NCI-H2227 (cell line): ENCODE measurements at regions not wholly inside any gene's neighbourhood (a gene's known extent, or its start where the extent isn't known, plus 50 kb on each side); places are given as distances from the start of the nearest gene placed in this dataset.
"Not testable (repeated sequence)": the region's sequence is repeated elsewhere in the genome, so short reads cannot be mapped to it uniquely, and the experiment has no call there.

Source experiments
- DNase-seq: peaks from one replicate; lab custom pipeline; 2025; ENCODE audit not compliant: unreplicated experiment; lab: John Stamatoyannopoulos, UW

DNA sequence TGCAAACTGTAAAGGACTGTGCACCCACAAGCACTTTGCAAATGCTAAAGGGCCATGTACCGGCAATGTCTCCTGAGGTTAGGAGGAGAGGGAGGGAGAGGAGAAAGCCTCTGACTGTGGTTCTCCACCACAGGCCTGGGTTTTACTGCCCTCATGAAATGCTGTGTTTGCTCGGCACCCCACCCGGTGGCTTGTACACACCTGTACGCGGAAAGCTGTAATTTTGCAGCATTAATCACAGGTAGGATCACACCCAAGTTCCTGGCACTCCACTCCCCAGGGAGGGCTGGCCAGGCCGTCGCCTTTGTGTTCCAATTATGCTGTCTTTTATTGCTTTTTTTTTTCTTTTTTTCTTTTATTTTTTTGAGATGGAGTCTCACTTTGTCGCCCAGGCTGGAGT lies 78.5 kb upstream of the MYL10 start:
- no peak for DNase-seq

DNA sequence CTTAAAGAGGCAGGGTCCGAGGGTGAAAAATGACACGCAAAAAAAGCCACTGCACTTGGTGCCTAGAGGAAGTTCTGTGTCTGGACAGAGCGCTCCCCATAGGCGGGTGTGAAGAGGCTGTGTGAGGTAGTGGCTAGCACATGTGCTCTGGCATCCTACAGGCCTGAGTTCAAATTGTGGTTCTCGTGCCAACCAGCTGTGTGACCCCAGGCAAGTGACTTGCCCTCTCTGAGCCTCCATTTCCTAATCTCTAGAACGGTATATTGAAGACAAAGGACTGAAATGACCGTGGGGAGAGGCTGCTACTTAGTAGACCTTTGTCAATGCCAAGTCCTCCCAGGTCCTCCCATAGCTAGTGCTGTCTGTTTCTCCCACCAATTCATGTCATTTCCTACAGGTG lies 79.1 kb upstream of the MYL10 start:
- DNase-seq = no peak

DNA sequence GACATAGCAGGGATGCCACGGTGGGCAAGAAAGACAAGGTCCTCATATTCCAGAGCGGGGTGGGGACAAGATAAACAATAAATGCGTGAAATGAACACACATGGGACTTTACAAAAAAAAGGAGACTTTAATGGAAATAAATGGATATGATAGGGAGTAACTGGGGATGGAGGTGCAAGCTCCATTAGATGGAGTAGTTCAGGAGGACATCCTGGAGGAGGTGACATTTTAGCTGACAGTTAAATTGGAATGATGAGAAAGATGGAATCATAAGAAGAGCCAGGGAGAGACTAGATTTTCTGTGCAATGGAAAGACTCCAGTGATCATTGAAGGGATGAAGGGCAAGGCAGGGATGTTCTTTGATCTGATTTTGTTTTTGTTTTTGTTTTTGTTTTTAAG lies 83.6 kb upstream of the MYL10 start:
- DNase-seq = no peak

DNA sequence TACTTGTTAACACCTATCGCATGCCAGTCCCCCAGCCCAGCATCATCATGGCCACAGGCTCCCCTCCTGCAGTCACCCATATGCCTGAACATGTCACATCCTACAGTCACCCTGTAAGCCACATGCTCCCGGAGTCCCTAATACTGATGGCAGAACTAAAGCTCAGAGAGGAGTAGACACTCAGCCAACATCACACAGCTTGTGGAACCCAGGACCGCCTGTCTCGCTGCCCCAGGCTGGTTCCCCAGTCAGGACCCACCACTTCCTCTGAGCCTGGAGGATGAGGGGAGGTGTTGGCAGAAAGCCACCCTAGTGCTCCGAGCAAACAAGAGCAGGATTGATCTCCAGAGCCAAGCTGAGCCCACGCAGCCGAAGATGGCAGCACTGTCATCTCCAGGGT lies 85.0 kb upstream of the MYL10 start:
- no peak for DNase-seq

DNA sequence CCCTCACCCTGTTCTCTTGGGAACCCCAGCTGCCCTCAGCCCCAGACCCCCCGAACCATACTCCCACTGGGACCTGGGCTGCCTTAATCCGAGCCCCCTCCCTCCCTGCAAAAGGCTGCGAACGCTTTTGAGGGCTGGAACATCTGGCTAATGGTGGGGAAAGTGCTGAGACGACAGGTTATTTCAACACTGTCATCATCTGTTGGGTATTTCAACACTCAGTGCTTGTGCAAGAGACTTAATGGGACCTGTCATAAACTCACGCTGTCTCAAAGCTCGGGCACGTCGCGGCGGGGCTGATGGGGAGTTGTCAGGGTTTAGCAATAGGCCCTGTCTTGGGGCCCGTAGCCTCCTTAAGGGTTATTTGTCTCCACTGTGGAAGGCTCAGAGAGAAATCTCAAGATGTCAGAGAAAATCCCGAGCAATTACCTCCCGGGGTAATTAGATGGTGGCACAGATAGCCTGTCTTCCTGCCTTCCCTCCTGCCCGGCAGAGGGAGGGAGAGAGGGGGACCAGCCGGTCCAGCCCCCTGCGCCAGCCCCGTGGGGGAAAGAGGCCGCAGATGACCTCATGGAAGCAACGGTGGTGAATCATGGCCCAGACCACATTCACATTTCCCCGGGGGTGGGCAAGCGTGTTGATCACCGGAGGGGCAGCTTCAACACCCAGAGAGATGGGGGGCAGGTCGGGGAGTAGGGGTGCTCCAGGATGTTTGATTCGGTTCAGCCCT lies 88.7 kb upstream of the MYL10 start:
- DNase-seq = peak; percentile 89

DNA sequence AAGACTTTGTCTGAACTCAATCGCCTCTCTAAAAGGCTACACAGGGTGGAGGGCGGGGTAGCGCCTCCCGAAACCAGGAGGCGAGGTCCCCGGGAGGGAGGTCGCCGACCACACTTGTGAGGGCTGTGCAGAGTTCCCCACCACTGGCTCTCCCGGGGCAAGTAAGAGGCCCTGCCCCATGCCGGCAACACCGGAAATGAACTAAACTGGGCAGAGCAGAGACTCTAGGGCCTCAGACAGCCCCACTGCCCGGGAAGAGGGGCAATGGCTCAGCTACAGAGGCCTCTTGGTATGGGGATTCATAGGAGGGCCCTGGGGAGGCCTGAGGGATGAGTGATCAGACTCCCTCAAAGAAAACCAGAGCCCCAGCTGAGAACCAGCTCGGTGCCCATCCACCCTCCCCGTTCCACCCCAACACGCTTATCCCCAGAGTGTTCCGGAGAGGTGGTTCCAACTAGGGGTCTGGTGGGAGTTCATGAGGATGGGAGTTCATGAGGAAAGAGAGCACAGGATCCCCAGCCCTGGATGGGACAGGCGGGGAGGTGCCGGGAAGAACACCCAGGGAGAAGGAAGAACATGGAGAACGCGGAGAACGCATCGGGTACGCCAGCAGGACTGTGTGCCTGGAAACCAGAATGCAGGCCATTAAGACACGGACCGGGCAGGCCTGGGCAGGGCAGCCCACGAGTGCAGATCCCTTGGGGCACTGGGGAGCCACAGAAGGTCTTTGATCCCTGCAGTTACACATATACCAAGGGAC lies 89.4 kb upstream of the MYL10 start:
- no peak for DNase-seq

DNA sequence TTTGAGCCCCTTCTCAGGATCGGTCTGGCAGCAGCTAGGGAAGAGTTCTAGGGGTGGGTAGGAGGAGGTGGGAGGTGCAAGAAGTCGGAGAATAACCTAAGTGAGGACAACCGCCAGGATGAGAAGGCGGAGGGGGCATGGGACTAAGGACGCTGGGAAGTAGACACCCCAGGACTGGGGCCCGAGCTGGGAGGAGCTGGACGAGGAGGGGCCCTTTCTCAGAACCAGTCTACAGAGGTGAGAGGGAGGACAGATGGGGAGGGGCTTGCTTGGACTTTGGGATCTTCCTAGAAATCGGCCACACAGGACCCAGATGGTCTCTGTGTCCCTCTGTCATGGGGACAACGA lies 90.0 kb upstream of the MYL10 start:
- no peak for DNase-seq

DNA sequence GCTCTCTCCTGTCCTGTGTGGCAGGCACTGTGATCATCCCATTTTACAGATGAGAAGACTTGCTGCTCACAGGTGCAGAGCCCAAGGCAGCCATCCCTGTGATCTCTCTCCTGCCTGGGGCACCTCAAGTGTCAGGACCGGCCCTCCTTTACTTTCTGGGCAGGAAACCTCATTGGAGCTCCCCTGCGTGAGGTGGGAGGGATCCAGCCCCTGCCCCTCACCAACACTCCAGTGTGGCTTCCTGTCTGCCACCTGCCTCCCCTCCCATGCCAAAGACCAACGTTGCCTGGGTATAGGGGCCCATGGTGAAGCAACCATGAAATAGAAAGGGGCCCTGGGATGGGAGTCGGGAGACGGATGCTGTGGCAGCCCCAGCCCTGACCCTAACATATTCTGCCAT lies 91.2 kb upstream of the MYL10 start:
- DNase-seq = no peak

DNA sequence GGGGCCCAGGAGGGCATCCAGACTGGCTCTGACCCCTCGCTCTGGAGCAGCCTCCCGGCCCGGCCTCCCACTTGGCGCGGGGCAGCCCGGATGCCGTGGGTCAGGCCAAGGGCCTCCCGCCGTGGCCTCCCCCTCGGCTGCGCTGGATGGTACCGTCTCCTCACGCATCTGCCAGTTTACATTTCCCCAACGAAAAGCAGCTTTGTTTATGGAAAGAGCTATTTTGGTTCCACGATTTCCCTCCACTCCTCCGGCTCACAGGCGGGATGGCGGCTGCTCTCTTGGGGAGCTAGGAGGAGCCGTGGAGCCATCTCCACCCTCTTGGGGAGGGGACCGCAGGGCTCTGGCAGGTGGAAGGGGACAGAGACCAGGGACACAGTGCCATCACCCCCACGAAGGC lies 93.2 kb upstream of the MYL10 start:
- no peak for DNase-seq

DNA sequence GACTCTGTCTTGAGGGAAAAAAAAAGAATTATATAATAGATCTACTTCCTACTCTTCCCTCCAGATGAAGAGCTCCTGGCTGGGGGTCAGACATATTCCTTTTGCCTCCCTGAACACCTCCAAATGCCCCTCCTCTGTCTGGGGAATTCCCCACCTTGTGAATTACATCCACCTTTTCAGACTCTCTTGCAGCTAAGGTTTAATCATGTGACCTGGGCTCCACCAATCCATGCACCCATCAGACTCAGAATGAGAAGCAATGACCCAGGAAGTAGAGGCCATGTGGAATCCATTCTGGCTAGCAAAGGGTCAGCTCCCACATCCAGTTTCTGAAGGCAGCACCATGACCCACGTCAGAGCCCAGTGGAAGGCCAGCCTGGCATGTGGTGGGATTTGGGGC lies 93.6 kb upstream of the CUX1 start:
- no peak for DNase-seq

DNA sequence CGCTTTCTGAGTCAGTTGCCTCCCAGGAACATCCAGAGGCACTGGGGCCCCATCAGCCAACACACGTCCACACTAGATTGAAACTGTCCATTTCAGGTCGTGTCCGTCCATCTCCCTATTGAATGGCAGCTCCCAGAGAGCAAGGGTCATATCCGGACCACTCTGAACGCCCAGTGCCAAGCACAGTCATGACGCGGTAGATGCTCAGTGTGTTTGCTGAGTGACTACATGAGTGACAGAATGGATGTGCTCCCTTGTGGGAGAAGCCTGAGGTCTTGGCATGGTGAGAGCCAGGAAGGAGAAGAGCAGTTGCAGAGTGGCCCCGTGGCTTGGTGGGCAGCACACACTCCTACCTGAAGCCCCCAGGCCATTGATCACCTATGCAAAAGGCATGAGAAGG lies 92.5 kb upstream of the CUX1 start:
- DNase-seq = no peak

DNA sequence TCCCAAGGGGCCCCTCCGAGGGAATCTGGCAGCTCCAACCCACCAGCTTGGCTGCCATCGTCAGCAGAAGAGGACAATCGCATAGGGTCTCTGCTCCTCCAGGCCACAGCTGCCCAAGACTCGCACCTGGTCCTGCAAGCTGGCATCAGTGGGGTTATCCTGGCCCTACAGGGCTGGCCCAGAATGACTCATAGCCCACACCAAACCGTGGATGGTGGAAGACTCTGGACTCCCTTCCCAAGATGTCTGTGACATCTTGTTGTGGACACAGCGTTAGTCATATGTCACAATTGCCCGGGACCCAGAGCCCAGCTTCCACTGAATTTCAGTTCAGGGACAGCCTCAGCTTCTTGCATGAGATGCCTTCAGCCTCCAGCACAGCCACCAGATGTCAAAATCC lies 91.5 kb upstream of the CUX1 start:
- DNase-seq = no peak

DNA sequence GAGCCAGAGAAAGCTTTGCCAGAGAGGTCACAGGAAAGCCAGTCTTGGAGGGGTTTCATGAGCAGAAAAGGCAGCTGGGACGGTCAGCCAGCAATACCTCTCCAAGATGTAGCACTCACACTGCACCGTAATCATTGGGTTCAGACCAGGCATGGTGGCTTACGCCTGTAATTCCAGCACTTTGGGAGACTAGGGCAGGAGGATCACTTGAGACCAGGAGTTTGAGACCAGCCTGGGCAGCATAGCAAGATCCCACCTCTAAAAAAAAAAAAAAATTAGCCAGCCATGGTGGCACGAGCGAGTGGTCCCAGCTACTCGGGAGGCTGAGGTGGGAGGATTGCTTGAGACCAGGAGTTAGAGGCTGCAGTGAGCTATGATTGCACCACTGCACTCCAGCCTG lies 90.2 kb upstream of the CUX1 start:
- DNase-seq = no peak

DNA sequence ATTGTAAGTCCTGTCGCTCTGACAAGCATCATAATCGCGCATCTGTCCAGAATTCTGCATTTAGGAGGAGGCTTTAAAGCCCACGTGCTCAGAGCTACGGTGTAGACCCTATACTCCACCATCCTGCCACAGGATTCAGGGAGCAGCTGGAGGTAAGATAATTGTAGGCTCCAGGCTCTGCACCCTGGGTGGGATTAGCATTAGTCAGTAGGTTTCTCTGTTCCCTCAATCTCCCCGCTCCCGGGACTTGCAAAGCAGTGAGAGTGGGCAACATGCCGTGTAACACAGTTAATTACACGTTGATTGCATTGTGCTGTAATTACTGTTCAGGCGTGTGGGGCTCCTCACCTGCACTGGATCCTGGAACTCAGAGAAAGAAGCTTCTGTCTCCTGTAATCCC lies 89.3 kb upstream of the CUX1 start:
- DNase-seq = peak; percentile 84

DNA sequence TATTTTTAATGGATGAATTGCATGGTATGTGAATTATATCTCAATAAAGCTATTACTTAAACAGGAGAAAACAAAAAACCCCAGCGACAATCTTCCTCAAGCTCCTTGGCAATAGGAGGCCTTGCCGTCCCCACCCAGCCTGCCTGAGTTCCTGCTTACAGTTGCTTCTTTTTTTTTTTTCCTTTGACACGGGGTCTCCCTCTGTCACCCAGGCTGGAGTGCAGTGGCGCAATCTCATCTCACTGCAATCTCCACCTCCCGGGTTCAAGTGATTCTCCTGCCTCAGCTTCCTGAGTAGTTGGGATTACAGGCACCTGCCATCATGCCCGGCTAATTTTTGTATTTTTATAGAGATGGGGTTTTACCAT lies 88.6 kb upstream of the CUX1 start:
- DNase-seq = not testable (repeated sequence)

DNA sequence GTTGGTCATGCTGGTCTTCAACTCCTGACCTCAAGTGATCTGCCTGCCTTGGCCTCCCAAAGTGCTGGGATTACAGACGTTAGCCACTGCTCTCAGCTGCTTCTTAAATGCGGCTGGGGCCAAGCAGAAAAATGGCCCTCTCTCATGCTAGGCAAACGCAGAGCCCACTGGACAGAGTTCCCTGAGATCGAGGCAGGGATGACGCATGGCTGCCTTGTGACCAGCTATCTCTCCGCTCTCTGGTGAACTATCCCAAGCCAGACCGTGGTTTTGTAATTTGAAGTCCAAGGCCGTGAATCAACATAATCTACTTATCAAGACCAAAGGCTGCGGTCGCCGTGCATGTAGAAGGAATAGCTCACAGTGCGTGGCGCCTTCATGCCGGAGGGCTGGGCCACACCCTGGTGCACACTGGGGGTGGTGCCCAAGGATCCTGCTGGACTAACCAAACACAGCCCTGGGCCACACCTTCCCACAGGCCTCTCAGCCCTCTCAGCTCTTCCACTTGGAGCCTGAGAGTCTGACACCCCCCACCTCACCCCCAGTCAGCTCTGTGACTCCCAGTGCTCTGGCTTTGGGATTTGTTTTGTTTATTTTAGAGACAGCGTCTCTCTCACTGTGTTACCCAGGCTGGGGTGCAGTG lies 88.1 kb upstream of the CUX1 start:
- DNase-seq = no peak

DNA sequence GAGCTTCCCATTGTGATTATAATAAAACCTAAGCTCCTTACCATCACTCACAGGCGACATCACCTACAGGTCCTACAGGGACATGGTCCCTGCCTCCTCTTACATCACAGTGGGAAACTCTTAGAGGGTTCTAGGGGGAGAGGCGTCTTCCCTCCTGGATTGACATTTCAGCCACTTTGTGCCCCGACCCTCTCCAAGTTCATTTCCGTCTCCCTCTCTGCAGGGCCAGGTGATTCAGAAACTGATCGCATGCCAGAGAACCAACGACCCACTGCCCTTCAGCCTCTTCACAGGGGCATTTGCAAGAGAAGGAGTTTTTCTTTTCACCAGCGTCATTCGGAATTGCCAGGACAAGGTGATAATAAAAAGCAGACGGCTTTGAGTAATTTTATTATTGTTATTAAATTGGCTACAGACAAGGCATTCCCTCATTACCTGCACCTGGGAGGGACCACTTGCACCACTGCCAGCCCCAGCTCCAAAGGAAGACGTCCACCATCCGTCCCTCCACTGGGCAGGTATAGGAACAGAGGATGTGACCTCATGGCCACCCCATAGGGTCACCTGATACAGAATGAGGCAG lies 85.8 kb upstream of the CUX1 start:
- no peak for DNase-seq

DNA sequence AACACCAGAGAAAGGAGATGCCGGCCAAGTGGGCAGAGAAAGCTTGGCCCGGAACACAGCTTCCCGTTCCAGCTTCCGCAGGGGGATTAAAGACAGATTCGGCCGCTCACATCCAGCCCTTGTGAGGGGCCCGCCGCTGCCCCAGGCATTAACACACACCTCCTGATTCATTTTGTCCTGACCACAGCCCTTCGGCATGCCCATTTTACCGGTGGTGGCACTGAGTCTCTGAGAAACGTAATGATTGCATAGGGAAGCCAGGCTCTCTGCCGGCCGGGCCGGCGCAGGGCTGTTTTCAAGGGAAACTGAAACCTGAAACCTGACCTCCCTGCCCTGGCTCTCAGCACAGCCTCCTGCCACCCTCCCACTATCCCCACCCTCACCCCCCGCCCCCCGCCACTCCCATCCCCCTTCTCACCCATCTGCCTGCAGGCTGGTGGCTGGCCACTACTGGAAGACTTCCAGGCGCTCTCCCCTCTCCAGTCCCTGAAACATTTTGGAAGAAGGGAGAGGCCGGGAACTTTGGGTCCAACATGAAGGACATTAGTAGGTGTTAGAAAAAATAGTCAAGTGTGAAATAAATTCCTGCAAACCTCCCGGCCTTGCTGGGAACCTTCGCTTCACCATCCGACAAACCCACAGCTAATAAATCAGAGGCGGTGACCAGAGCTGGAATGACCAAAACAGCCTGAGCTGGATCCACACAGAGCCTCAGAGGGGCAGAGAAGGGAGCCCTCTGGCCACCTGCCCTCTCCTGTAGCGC lies 83.5 kb upstream of the CUX1 start:
- DNase-seq = peak; percentile 42

DNA sequence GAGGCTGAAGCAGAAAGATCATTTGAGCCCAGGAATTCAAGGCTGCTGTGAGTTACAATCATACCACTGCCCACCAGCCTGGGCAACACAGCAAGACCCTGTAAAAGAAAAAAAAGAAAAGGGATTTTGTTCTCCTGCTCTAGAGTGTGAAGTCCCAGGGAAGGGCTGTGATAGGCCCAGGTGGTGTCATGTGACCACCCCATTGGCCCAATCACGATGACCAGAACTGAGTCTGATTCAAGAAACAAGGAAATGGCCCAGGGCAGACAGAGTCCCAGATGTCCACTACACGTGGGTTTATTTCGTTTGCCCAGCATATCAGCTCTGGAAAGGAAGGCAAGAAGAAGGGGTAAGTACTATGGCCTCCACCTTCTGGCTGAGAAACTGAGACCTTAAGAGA lies 81.3 kb upstream of the CUX1 start:
- DNase-seq = no peak

DNA sequence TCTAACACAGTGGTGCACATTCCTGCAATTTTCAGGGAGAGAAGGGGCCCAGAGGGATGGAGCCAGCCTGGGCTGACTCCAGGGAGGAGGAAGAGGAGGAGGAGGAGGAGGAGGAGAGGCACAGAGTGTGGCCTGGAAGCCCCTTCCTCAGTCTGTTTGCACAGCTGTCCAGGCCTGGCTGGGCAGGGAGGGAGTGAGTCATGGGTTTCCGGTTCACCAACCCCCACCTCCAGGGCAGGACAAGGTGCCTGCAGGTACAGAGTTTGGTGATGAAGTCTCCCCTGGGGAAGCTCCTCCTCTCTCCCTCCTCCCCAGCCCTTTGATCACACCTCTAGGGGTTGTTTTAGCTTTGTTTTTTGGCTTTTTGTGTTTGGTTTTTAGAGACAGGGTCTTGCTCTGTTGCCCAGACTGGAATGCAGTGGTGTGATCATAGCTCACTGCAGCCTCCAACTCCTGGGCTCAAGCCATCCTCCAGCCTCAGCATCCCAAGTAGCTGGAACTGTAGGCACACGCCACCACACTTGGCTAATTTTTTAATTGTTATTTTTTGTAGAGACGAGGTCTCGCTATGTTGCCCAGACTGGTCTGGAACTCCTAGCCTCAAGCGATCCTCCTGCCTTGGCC lies 77.5 kb upstream of the CUX1 start:
- DNase-seq = no peak
